ENCODE measurements at regions not wholly inside any gene's neighbourhood (a gene's known extent, or its start where the extent isn't known, plus 50 kb on each side); places are given as distances from the start of the nearest gene placed in this dataset.

DNA sequence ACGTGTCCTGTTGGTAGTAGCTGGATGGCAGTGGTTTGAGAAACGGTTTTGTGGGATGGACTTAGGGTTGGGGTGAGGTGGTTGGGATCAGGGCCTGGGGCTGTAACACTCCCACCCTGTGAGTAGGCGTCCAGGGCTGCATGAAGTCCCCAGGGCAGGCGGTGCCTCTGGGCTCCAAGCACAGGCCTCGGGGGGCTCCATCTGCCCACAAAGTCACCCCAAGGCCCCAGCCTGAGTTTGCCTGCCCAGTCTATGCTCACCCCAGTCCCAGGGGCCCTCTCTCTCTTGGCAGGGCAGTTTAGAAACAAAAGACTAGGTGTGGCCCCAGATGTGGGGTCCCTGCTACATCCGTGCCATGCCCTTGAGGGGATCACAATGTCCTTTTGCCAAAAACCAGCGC, 86.9 kb upstream of the PRR23E start:
- no peak for DNase-seq (ENCODE audit: low read depth in 1 of 2, low spot score in 1 of 2)
- Histone ChIP-seq H3K27me3 (ENCODE audit: insufficient read depth, poor library complexity, severe bottlenecking) (no peaks in the 10 kb centered on the region), H3K4me3 (replicated peaks; ENCODE audit: insufficient read depth, low read length) (no peak overlapping the region), H3K27ac (replicated peaks) (no peak overlapping the region)
- no peak for TF ChIP-seq POLR2AphosphoS5 (IDR thresholded peaks at IDR 0.05; ENCODE audit: low read depth)
- no peak for TF ChIP-seq CTCF (IDR thresholded peaks at IDR 0.05; ENCODE audit: insufficient read depth, low read length)
- no peak for TF ChIP-seq GABPA (IDR thresholded peaks at IDR 0.05; ENCODE audit: low read depth)
- TF ChIP-seq, protein P1, sequence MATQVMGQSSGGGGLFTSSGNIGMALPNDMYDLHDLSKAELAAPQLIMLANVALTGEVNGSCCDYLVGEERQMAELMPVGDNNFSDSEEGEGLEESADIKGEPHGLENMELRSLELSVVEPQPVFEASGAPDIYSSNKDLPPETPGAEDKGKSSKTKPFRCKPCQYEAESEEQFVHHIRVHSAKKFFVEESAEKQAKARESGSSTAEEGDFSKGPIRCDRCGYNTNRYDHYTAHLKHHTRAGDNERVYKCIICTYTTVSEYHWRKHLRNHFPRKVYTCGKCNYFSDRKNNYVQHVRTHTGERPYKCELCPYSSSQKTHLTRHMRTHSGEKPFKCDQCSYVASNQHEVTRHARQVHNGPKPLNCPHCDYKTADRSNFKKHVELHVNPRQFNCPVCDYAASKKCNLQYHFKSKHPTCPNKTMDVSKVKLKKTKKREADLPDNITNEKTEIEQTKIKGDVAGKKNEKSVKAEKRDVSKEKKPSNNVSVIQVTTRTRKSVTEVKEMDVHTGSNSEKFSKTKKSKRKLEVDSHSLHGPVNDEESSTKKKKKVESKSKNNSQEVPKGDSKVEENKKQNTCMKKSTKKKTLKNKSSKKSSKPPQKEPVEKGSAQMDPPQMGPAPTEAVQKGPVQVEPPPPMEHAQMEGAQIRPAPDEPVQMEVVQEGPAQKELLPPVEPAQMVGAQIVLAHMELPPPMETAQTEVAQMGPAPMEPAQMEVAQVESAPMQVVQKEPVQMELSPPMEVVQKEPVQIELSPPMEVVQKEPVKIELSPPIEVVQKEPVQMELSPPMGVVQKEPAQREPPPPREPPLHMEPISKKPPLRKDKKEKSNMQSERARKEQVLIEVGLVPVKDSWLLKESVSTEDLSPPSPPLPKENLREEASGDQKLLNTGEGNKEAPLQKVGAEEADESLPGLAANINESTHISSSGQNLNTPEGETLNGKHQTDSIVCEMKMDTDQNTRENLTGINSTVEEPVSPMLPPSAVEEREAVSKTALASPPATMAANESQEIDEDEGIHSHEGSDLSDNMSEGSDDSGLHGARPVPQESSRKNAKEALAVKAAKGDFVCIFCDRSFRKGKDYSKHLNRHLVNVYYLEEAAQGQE (IDR thresholded peaks at IDR 0.05; ENCODE audit: insufficient replicate concordance, low read depth), result no peak
- no peak for TF ChIP-seq SPI1 (IDR thresholded peaks at IDR 0.05; ENCODE audit: borderline replicate concordance, low read depth)

- no peak for DNase-seq (ENCODE audit: low read depth in 1 of 2, low spot score in 1 of 2)
- H3K27ac ChIP-seq (replicated peaks), result no peak overlapping the region
- no peak overlapping the region for H3K4me3 ChIP-seq (replicated peaks; ENCODE audit: insufficient read depth, low read length)
- H3K27me3 ChIP-seq (ENCODE audit: insufficient read depth, poor library complexity, severe bottlenecking), result no peaks in the 10 kb centered on the region
- TF ChIP-seq CTCF (IDR thresholded peaks at IDR 0.05; ENCODE audit: insufficient read depth, low read length) (no peak), SPI1 (IDR thresholded peaks at IDR 0.05; ENCODE audit: borderline replicate concordance, low read depth) (no peak), POLR2AphosphoS5 (IDR thresholded peaks at IDR 0.05; ENCODE audit: low read depth) (no peak), GABPA (IDR thresholded peaks at IDR 0.05; ENCODE audit: low read depth) (no peak)
- TF ChIP-seq, protein P1 (IDR thresholded peaks at IDR 0.05; ENCODE audit: insufficient replicate concordance, low read depth), result no peak
Measured at GRCh38 chr3:127106456-127106855, 86.5 kb upstream of the PRR23E start.

- no peak for DNase-seq (ENCODE audit: low read depth in 1 of 2, low spot score in 1 of 2)
- Histone ChIP-seq H3K27me3 (ENCODE audit: insufficient read depth, poor library complexity, severe bottlenecking) (no peaks in the 10 kb centered on the region), H3K4me3 (replicated peaks; ENCODE audit: insufficient read depth, low read length) (no peak overlapping the region), H3K27ac (replicated peaks) (no peak overlapping the region)
- TF ChIP-seq CTCF (IDR thresholded peaks at IDR 0.05; ENCODE audit: insufficient read depth, low read length), result no peak
Measured at GRCh38 chr3:127107002-127107401, 85.9 kb upstream of the PRR23E start.
